Neural progenitor cell (in vitro differentiated cells): ENCODE measurements at regions not wholly inside any gene's neighbourhood (a gene's known extent, or its start where the extent isn't known, plus 50 kb on each side); places are given as distances from the start of the nearest gene placed in this dataset.

Experiments
- CTCF ChIP-seq: fragments of 200-600 bp; sonication (generic); IDR thresholded peaks from 2 replicates; pipeline ENCODE4 v1.5.1; 2017; ENCODE audit warnings: antibody characterized with exemption, mild to moderate bottlenecking
- EZH2phosphoT487 ChIP-seq: fragments of 200-600 bp; sonication (generic); IDR thresholded peaks from 2 replicates; pipeline ENCODE4 v1.6.1; 2017; ENCODE audit warnings: antibody characterized with exemption

- no peak for TF ChIP-seq CTCF
- no peak for TF ChIP-seq EZH2phosphoT487
Measured at GRCh38 chr11:69907611-69908010, 88.4 kb upstream of the FGF3 start.
